ENCODE measurements at regions not wholly inside any gene's neighbourhood (a gene's known extent, or its start where the extent isn't known, plus 50 kb on each side); places are given as distances from the start of the nearest gene placed in this dataset.

- ATAC-seq: no peak
- Mint-ChIP-seq H3K4me1 (no peaks in the 10 kb centered on the region), H3K27ac (no peak overlapping the region), H3K36me3 (peaks cover 0 to 19% (median 0%) of the 10 kb centered on the region in 5 donors), H3K4me3 (no peak overlapping the region), H3K27me3 (no peaks in the 10 kb centered on the region), H3K9me3 (peaks cover 22 to 75% (median 55%) of the 10 kb centered on the region in 11 donors)
- no peak for DNase-seq
- H3K4me3 ChIP-seq (ENCODE audit: low read length): no peak overlapping the region
- H3K27me3 ChIP-seq (ENCODE audit: control insufficient read depth in 2 of 2, insufficient read depth in 2 of 2, low read length in 2 of 2): no peaks in the 10 kb centered on the region
- no peaks in the 10 kb centered on the region for H3K36me3 ChIP-seq (ENCODE audit: control insufficient read depth in 2 of 3, insufficient read depth in 3 of 3, low read length in 3 of 3)
- H3K4me1 ChIP-seq (ENCODE audit: control insufficient read depth in 2 of 2, insufficient read depth in 2 of 2, low read length in 2 of 2): no peaks in the 10 kb centered on the region
- POLR2A ChIA-PET: no interaction called here
- peaks cover 0 to 62% (median 0%) of the 10 kb centered on the region in 3 experiments for H3K9me3 ChIP-seq (ENCODE audit: control insufficient read depth in 2 of 3, low read length in 3 of 3)
- CTCF ChIA-PET: no interaction called here
- H3K27ac ChIP-seq (ENCODE audit: low read depth, low read length): no peak overlapping the region
- intact Hi-C loops (cut with micrococcal nuclease): no loop called here
These were observed 2275.5 kb downstream of the TP53TG3F start for GRCh38 chr16:35734728-35735402.

- ATAC-seq (no peak), DNase-seq (no peak)
- Mint-ChIP-seq H3K36me3 (peaks cover 0 to 22% (median 0%) of the 10 kb centered on the region in 5 donors), H3K27ac (no peak overlapping the region), H3K4me3 (no peak overlapping the region), H3K4me1 (no peaks in the 10 kb centered on the region), H3K27me3 (no peaks in the 10 kb centered on the region), H3K9me3 (peaks cover 24 to 78% (median 55%) of the 10 kb centered on the region in 11 donors)
- ChIA-PET CTCF (no interaction called here), POLR2A (no interaction called here)
- Histone ChIP-seq H3K4me1 (ENCODE audit: control insufficient read depth in 2 of 2, insufficient read depth in 2 of 2, low read length in 2 of 2) (no peaks in the 10 kb centered on the region), H3K36me3 (ENCODE audit: control insufficient read depth in 2 of 3, insufficient read depth in 3 of 3, low read length in 3 of 3) (no peaks in the 10 kb centered on the region), H3K27me3 (ENCODE audit: control insufficient read depth in 2 of 2, insufficient read depth in 2 of 2, low read length in 2 of 2) (no peaks in the 10 kb centered on the region), H3K9me3 (ENCODE audit: control insufficient read depth in 2 of 3, low read length in 3 of 3) (peaks cover 0 to 60% (median 0%) of the 10 kb centered on the region in 3 experiments), H3K27ac (ENCODE audit: low read depth, low read length) (no peak overlapping the region), H3K4me3 (ENCODE audit: low read length) (no peak overlapping the region)
- intact Hi-C loops (cut with micrococcal nuclease): no loop called here
These were observed 2276.2 kb downstream of the TP53TG3F start for GRCh38 chr16:35735403-35736251.

GRCh38 chr16:35736546-35736945 lies 2277.1 kb downstream of the TP53TG3F start:
- no peak for DNase-seq
- no peaks in the 10 kb centered on the region for H3K27me3 ChIP-seq (ENCODE audit: control insufficient read depth in 2 of 2, insufficient read depth in 2 of 2, low read length in 2 of 2)
- ChIA-PET CTCF (no interaction called here), POLR2A (no interaction called here)
- no peak for ATAC-seq
- intact Hi-C loops (cut with micrococcal nuclease): no loop called here
- H3K36me3 ChIP-seq (ENCODE audit: control insufficient read depth in 2 of 3, insufficient read depth in 3 of 3, low read length in 3 of 3): no peaks in the 10 kb centered on the region
- Mint-ChIP-seq H3K9me3 (peaks cover 30 to 78% (median 55%) of the 10 kb centered on the region in 11 donors), H3K27me3 (no peaks in the 10 kb centered on the region), H3K27ac (no peak overlapping the region), H3K4me1 (no peaks in the 10 kb centered on the region), H3K4me3 (no peak overlapping the region), H3K36me3 (peaks cover 0 to 25% (median 0%) of the 10 kb centered on the region in 5 donors)
- no peaks in the 10 kb centered on the region for H3K4me1 ChIP-seq (ENCODE audit: control insufficient read depth in 2 of 2, insufficient read depth in 2 of 2, low read length in 2 of 2)
- H3K9me3 ChIP-seq (ENCODE audit: control insufficient read depth in 2 of 3, low read length in 3 of 3): peaks cover 0 to 64% (median 0%) of the 10 kb centered on the region in 3 experiments
- H3K27ac ChIP-seq (ENCODE audit: low read depth, low read length): no peak overlapping the region
- no peak overlapping the region for H3K4me3 ChIP-seq (ENCODE audit: low read length)

- ATAC-seq (no peak), DNase-seq (no peak)
- ChIA-PET POLR2A (no interaction called here), CTCF (no interaction called here)
- no peaks in the 10 kb centered on the region for H3K4me1 ChIP-seq (ENCODE audit: control insufficient read depth in 2 of 2, insufficient read depth in 2 of 2, low read length in 2 of 2)
- no peaks in the 10 kb centered on the region for H3K36me3 ChIP-seq (ENCODE audit: control insufficient read depth in 2 of 3, insufficient read depth in 3 of 3, low read length in 3 of 3)
- no peak overlapping the region for H3K4me3 Mint-ChIP-seq
- intact Hi-C loops (cut with micrococcal nuclease): no loop called here
- no peak overlapping the region for H3K4me3 ChIP-seq (ENCODE audit: low read length)
- H3K9me3 ChIP-seq (ENCODE audit: control insufficient read depth in 2 of 3, low read length in 3 of 3): peaks cover 0 to 65% (median 0%) of the 10 kb centered on the region in 3 experiments
- peaks cover 0 to 20% (median 0%) of the 10 kb centered on the region in 5 donors for H3K36me3 Mint-ChIP-seq
- no peaks in the 10 kb centered on the region for H3K4me1 Mint-ChIP-seq
- H3K9me3 Mint-ChIP-seq: peaks cover 35 to 78% (median 56%) of the 10 kb centered on the region in 11 donors
- H3K27ac ChIP-seq (ENCODE audit: low read depth, low read length): no peak overlapping the region
- no peak overlapping the region for H3K27ac Mint-ChIP-seq
- no peaks in the 10 kb centered on the region for H3K27me3 ChIP-seq (ENCODE audit: control insufficient read depth in 2 of 2, insufficient read depth in 2 of 2, low read length in 2 of 2)
- no peaks in the 10 kb centered on the region for H3K27me3 Mint-ChIP-seq
These were observed 2277.7 kb downstream of the TP53TG3F start for GRCh38 chr16:35737076-35737475.

- Mint-ChIP-seq H3K9me3 (peaks cover 45 to 87% (median 69%) of the 10 kb centered on the region in 11 donors), H3K27me3 (no peaks in the 10 kb centered on the region), H3K36me3 (peaks cover 0 to 29% (median 0%) of the 10 kb centered on the region in 5 donors), H3K4me3 (no peak overlapping the region), H3K4me1 (no peaks in the 10 kb centered on the region), H3K27ac (no peak overlapping the region)
- no peak overlapping the region for H3K27ac ChIP-seq (ENCODE audit: low read depth, low read length)
- no peaks in the 10 kb centered on the region for H3K36me3 ChIP-seq (ENCODE audit: control insufficient read depth in 2 of 3, insufficient read depth in 3 of 3, low read length in 3 of 3)
- ATAC-seq: no peak
- DNase-seq: no peak
- intact Hi-C loops (cut with micrococcal nuclease): no loop called here
- ChIA-PET POLR2A (no interaction called here), CTCF (no interaction called here)
- H3K4me1 ChIP-seq (ENCODE audit: control insufficient read depth in 2 of 2, insufficient read depth in 2 of 2, low read length in 2 of 2): no peaks in the 10 kb centered on the region
- H3K4me3 ChIP-seq (ENCODE audit: low read length): no peak overlapping the region
- peaks cover 0 to 54% (median 0%) of the 10 kb centered on the region in 3 experiments for H3K9me3 ChIP-seq (ENCODE audit: control insufficient read depth in 2 of 3, low read length in 3 of 3)
- no peaks in the 10 kb centered on the region for H3K27me3 ChIP-seq (ENCODE audit: control insufficient read depth in 2 of 2, insufficient read depth in 2 of 2, low read length in 2 of 2)
These were observed 2282.1 kb downstream of the TP53TG3F start for GRCh38 chr16:35741546-35741945.

GRCh38 chr16:35743101-35743692 lies 2283.8 kb downstream of the TP53TG3F start:
- intact Hi-C loops (cut with micrococcal nuclease): no loop called here
- H3K4me1 Mint-ChIP-seq: no peaks in the 10 kb centered on the region

More at GRCh38 chr16:35743101-35743692, 2283.8 kb downstream of the TP53TG3F start:
- peaks cover 44 to 83% (median 65%) of the 10 kb centered on the region in 11 donors for H3K9me3 Mint-ChIP-seq
- no peak overlapping the region for H3K27ac Mint-ChIP-seq
- ChIA-PET CTCF (no interaction called here), POLR2A (no interaction called here)
- H3K4me1 ChIP-seq (ENCODE audit: control insufficient read depth in 2 of 2, insufficient read depth in 2 of 2, low read length in 2 of 2): no peaks in the 10 kb centered on the region
- no peaks in the 10 kb centered on the region for H3K27me3 ChIP-seq (ENCODE audit: control insufficient read depth in 2 of 2, insufficient read depth in 2 of 2, low read length in 2 of 2)
- H3K36me3 Mint-ChIP-seq: peaks cover 0 to 29% (median 0%) of the 10 kb centered on the region in 5 donors
- no peaks in the 10 kb centered on the region for H3K27me3 Mint-ChIP-seq
- H3K4me3 Mint-ChIP-seq: no peak overlapping the region
- H3K27ac ChIP-seq (ENCODE audit: low read depth, low read length): no peak overlapping the region
- peaks cover 0 to 68% (median 0%) of the 10 kb centered on the region in 3 experiments for H3K9me3 ChIP-seq (ENCODE audit: control insufficient read depth in 2 of 3, low read length in 3 of 3)
- DNase-seq: no peak
- H3K4me3 ChIP-seq (ENCODE audit: low read length): no peak overlapping the region
- no peak for ATAC-seq
- no peaks in the 10 kb centered on the region for H3K36me3 ChIP-seq (ENCODE audit: control insufficient read depth in 2 of 3, insufficient read depth in 3 of 3, low read length in 3 of 3)

Measured in naive thymus-derived CD4-positive, alpha-beta T cell (primary cell).